ENCODE measurements at regions not wholly inside any gene's neighbourhood (a gene's known extent, or its start where the extent isn't known, plus 50 kb on each side); places are given as distances from the start of the nearest gene placed in this dataset.
"Not testable (repeated sequence)": the region's sequence is repeated elsewhere in the genome, so short reads cannot be mapped to it uniquely, and the experiment has no call there.

DNA sequence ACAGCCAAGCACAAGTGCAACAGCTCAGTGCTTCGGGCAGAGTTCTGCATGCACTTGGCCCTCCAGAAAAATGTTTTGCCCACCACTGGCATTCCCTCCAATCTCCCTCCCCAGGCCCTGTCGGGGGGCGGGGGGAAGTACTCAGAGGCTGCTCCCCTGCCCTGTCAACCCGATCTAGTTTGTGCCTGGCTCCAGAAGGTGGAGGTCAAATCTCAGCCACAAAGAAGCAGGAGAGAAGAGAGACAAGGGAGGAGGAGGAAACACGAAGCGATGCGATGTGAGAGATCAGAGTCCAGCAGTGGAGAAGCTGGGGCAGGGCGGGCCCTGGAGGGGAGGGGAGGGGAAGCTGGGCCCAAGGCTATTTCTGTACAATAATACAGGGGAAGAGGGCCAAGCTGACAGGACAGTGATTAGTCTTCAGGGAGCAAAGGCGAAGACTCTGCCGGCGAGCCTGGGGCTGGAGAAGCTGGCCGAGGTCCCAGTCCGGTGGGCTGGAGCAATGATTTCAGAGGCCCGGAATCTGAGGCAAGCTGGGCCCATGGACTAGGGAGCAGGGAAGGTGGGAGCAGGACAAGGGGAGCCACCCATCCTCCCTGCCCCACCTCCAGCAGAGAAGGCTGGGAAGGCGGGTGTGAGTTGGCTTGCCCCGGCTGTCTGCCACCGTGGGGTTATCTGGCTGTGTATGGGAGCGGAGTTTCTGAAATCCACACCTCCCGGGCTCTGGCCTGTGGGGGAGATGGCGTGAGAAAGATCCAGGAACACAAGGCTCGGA is 167.1 kb downstream of the EFNB1 start:
- DNase-seq (ENCODE audit: low read depth), result peak; percentile 40

DNA sequence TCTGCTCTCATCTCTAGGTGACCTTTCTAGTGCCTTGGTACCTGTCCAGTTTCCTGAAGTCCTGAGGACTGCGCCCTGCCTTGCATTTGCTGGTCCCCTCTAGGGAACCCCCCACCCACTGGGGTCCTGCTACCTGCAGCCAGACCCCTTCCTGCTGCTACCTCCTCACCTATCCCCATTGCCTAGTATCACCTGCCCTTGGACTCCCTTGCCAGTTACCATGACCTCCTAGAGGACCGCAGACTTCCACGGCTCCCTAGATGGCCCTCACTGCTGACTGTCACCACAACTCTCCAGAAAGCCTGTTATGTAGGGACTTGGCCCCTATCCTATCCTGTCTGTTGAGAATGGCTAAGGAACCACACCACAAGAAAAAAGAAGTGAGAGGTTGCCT is 166.6 kb downstream of the EFNB1 start:
- DNase-seq (ENCODE audit: low read depth), result no peak

GRCh38 chrX:68994891-68995255 is 166.1 kb downstream of the EFNB1 start:
- no peak for DNase-seq (ENCODE audit: low read depth)

GRCh38 chrX:68994135-68994890 is 165.5 kb downstream of the EFNB1 start:
- DNase-seq (ENCODE audit: low read depth), result no peak

DNA sequence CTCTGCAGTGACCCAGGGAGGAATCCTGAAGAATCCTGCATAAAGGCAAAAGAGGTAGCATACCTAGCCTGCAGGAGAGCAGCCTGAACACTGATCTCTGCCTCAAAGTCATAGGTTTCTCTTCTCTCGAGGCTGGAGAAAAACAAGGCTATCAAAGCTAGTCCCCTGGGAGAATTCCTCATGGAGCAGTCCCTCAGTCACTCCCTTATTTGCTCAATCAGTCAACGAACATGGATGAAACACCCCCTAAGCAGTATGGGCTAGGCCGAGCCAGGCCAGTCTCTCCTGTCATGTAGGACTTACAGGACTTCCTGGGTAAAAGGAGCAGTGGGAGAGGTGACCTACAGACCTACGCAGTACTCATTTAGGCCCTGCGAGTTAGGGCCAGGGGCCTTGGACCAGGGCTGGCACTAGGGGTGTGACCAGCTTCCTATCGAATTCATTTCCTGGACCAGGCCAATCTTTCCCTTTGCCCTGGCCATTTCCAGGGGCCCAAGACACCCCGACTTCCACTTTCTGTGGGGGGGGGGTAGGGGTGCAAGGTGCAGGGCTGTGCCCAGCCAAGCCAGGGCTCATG is 164.1 kb downstream of the EFNB1 start:
- DNase-seq (ENCODE audit: low read depth), result no peak

DNA sequence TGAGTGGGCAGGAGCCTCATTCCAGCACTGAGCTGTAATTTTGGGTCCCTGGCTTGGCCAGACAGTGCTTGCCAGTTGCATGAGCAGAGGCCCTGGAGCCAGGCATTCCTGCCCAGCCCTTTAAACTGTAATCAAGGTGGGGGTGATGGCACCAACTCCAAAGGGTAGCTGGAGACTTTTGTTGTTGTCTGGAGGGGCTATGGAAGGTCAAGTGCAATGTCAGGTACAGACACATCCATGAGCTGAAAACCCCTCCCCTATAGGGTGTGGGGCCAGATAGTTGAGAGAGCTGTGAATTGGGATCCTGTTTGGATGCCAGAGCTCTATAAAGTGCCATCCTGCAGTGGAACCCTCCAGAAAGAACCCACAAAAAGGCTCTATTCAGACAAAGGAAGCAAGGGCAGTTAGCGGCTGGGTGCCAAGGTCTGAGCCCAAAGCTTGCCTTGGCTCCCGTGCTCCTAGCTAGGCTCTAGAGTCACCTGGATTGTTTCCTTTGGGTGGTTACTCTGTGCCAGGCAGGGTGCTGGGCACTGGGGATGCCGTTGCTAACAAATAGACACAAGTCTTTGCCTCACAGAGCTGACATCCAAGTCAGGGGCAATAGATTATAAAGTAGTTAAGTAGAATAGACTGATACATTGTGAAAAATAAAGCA is 163.0 kb downstream of the EFNB1 start:
- DNase-seq (ENCODE audit: low read depth), result no peak

DNA sequence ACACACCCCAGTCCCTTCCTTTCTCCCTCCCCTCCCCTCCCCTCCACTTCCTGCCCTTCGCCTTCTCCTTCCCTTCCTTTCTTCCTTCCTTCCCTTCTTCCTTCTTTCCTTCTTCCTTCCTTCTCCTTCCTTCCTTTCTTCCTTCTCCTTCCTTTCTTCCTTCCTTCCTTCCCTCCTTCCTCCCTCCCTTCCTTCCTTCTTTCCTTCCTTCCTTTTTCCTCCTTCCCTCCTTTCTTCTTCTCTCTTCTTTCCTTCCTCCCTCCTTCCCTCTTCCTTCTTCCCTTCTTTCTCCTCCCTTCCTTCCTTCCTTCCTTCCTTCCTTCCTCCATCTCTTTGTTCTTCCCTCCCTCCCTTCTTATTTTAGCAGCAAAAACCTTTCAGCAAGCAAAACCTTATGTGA is 162.1 kb downstream of the EFNB1 start:
- no peak for DNase-seq (ENCODE audit: low read depth)

- DNase-seq (ENCODE audit: low read depth), result no peak
These were observed 161.2 kb downstream of the EFNB1 start for GRCh38 chrX:68989865-68990606.

DNA sequence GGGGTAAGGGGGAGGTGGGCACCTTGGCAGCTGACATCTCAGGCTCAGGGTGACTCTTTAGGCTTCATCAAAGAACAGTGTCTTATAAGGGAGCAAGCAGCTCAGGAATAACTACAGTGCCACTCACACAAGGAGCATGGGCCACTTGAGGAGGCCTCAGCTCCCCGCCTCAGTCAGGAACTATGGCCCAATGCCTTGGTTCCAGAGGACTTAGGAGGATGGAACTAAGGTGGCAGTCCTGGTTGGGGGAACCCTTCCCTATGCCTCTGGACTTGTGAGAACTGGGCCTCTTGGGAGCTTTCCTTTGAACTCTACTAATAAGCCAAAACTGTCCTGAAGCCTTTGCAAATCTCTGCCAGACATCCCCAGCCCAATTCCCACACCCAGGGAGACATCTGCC is 160.6 kb downstream of the EFNB1 start:
- no peak for DNase-seq (ENCODE audit: low read depth)

DNA sequence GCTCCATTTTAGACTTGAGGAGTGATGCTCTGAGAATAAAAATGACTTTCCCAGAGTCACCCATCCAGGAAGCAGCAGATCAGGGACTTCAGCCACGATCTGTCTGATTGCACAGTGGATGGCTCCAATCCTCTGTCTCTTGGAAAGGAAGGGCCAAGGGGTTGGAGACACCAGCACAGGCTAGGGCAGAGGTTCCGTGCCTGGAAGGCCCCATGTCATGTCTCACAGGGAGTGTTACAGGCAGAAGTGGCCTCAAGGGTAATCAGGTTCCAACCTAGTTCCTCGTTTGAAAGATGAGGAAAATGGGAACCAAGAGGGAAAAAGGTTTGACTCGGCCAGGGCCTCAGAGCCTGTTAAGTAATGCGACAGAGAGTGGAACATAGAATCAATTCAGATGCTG is 160.0 kb downstream of the EFNB1 start:
- no peak for DNase-seq (ENCODE audit: low read depth)

DNA sequence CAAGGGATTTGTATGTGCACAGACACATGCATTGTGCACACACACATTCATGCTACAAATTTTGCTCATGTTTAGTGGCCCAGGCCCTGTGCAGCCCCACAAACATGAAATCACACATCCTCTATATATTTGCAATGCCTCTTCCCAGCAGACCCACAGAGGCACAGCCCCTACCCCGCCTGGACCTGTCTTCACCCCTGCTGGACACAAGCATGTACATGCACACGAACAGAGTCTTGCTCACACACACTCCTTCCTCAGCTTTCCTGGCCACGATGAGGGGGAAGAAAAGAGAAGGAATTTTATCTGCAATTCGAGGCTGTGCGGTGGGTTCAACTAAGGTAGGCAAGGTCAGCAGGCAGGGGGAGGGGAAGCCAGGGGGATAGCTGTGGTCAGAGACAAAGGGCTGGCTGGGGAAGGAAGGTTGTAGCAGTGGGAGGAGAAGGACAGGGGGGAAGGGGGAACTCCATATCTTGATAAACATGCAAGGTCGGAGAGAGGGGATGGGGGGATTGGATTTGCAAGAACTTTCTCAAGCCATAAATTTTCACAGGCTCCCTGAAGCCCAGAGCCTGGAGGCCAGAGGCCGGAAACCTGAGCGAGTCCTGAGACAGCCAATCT is 156.4 kb downstream of the EFNB1 start:
- no peak for DNase-seq (ENCODE audit: low read depth)

GRCh38 chrX:68983004-68983857 is 154.4 kb downstream of the EFNB1 start:
- no peak for DNase-seq (ENCODE audit: low read depth)

DNA sequence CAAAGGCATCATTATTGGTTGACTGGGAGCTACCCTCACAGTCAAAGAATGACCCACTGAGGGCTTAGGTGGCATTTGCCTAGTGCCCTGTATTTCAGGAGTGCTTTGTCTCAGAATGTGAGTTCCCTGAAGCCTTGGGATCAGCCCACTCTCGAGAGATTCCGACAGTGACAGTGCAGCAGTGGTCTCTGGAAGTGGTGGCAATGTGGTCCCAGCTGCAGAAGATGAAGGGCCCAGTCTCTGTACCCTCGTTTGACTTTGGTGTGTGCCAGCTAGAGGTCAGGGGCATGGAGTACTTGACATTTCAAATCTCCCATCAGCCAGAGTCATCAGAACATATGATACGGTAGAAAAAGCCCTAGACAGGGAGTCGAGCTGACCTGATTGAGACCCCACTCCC is 153.7 kb downstream of the EFNB1 start:
- no peak for DNase-seq (ENCODE audit: low read depth)

DNA sequence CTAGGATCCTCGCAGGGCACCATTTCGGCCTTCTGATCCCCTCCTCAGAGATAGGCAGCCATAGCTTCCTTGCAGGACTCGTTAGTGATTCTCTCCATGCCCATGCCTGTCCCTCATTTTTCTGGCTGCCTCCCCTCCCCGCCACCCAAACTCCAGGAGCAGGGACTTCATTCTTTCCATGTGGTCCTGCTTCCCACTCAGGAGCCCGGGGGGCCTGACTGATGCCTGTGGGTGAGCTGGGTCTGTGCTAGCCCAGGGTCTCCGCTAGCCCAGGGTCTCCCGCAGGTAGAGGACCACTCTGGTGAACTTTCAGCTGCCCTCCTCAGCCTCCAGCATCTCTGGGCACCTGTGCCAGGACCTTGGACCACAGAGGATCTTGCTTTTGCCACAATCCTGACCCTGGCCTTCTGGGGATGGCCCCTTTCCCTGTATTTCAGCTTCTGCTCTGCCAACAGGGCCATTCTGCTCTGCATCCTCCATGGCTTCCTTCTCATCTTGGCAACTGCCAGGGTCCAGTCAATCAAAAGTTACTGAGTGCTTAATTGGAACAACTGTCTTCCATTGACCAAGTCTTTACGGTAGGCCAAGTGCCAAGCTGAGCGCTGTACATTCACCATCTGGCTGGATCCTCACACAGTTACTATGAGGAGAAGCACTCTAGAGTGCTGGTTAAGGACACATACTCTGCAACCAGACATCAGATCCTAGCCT is 152.2 kb downstream of the EFNB1 start:
- DNase-seq (ENCODE audit: low read depth), result no peak

- no peak for DNase-seq (ENCODE audit: low read depth)
These were observed 149.8 kb downstream of the EFNB1 start for GRCh38 chrX:68978655-68979054.

DNA sequence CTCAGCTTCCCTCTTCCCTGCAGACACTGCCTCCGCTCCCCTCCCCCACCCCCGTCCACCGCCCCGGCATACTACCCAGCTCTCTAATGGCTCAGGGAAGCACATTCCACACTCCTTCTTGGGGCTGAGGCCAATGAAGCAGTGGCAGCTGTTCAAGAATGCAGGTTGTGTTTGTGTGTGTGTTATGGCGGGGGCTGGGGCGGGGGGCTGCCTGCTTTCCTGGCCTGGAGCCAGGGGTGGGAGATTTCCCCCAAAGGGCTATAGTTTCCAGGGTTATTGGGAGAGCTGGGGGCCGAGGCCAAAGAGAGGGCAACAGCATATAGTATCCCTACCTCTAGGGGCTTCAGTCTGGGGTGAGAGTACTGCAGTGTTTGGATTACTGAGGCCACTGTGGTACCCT is 149.4 kb downstream of the EFNB1 start:
- no peak for DNase-seq (ENCODE audit: low read depth)

GRCh38 chrX:68953331-68953730 is 124.5 kb downstream of the EFNB1 start:
- DNase-seq (ENCODE audit: low read depth), result no peak

DNA sequence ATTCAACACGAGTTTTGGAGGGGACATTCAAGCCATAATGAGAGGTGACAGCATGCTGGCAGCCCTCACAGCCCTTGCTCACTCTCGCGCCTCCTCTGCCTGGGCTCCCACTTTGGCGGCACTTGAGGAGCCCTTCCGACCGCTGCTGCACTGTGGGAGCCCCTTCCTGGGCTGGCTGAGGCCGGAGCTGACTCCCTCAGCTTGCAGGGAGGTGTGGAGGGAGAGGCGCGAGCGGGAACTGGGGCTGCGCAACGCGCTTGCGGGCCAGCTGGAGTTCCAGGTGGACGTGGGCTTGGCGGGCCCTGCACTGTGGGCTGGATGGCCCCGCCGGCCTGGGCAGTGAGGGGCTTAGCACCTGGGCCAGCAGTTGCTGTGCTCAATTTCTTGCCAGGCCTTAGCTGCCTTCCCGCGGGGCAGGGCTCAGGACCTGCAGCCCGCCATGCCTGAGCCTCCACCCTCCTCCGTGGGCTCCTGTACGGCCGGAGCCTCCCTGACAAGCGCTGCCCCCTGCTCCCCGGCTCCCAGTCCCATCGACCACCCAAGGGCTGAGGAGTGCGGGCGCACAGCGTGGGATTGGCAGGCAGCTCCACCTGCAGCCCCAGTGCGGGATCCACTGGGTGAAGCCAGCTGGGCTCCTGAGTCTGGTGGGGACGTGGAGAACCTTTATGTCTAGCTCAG is 123.3 kb downstream of the EFNB1 start:
- not testable (repeated sequence) for DNase-seq (ENCODE audit: low read depth)

- no peak for DNase-seq (ENCODE audit: low read depth)
These were observed 122.1 kb downstream of the EFNB1 start for GRCh38 chrX:68950937-68951336.
